ENCODE measurements at regions not wholly inside any gene's neighbourhood (a gene's known extent, or its start where the extent isn't known, plus 50 kb on each side); places are given as distances from the start of the nearest gene placed in this dataset.

DNA sequence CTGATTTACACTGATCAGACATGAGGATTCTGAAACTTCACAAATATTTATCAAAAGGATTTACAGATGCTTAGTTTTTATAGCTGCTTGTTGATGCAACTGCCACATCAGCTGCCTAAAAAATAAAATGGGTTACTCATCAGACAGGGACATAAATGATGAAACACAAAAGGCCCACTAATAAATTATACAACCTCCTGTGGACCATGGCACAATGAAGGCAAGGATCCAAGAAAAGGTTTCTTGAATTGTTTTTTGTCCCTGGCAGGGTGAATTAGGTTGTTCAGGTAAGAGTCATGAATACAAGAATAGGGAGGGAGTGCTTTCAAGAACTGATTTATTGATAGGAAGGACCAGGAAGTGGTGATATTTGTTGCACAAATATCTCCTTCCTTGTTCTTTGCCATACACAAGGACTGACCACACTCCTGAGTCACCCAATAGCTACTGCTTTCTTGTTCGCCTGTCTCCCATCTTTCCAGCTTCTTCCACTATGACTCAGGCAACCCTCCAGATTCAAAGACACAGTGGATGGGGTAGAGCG lies 234.5 kb downstream of the AHR start:
- intact Hi-C loops (cut with micrococcal nuclease; ENCODE audit: unreplicated experiment) = no loop called here
- CTCF ChIA-PET = no interaction called here
- ATAC-seq (no peak), DNase-seq (ENCODE audit: low read depth, low spot score) (no peak)
- Histone ChIP-seq H3K27me3 (ENCODE audit: control insufficient read depth, insufficient read depth, low read length) (no peaks in the 10 kb centered on the region), H3K4me3 (ENCODE audit: low read depth in 2 of 2, low read length in 2 of 2) (no peak overlapping the region), H3K36me3 (ENCODE audit: control insufficient read depth, insufficient read depth, low read length) (no peaks in the 10 kb centered on the region), H3K27ac (ENCODE audit: low read length) (peak overlapping the region; percentile 20; the same call in 1 of the 2 replicates), H3K4me1 (ENCODE audit: control insufficient read depth, insufficient read depth, low read length) (no peaks in the 10 kb centered on the region), H3K9me3 (ENCODE audit: control insufficient read depth, insufficient read depth, low read depth, low read length) (no peaks in the 10 kb centered on the region)
- POLR2A ChIA-PET = no interaction called here
- in situ Hi-C loops (cut with HindIII; ENCODE audit: low pct_unique_long_range_greater_than_20kb, low sequenced_read_pairs) = no loop called here
- BruUV-seq (replicated peaks) = no TSS peak
- no peak for TF ChIP-seq CTCF (IDR thresholded peaks at IDR 0.05)
- TF ChIP-seq, protein P1, sequence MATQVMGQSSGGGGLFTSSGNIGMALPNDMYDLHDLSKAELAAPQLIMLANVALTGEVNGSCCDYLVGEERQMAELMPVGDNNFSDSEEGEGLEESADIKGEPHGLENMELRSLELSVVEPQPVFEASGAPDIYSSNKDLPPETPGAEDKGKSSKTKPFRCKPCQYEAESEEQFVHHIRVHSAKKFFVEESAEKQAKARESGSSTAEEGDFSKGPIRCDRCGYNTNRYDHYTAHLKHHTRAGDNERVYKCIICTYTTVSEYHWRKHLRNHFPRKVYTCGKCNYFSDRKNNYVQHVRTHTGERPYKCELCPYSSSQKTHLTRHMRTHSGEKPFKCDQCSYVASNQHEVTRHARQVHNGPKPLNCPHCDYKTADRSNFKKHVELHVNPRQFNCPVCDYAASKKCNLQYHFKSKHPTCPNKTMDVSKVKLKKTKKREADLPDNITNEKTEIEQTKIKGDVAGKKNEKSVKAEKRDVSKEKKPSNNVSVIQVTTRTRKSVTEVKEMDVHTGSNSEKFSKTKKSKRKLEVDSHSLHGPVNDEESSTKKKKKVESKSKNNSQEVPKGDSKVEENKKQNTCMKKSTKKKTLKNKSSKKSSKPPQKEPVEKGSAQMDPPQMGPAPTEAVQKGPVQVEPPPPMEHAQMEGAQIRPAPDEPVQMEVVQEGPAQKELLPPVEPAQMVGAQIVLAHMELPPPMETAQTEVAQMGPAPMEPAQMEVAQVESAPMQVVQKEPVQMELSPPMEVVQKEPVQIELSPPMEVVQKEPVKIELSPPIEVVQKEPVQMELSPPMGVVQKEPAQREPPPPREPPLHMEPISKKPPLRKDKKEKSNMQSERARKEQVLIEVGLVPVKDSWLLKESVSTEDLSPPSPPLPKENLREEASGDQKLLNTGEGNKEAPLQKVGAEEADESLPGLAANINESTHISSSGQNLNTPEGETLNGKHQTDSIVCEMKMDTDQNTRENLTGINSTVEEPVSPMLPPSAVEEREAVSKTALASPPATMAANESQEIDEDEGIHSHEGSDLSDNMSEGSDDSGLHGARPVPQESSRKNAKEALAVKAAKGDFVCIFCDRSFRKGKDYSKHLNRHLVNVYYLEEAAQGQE (IDR thresholded peaks at IDR 0.05; ENCODE audit: insufficient read depth in 1 of 2, low read depth in 2 of 2, low read length in 1 of 2) = no peak
- TF ChIP-seq SIN3A (IDR thresholded peaks at IDR 0.05; ENCODE audit: borderline replicate concordance, insufficient read depth, low read depth, low read length) = no peak
- no peak for TF ChIP-seq TCF7L2 (IDR thresholded peaks at IDR 0.05; ENCODE audit: low read depth, low read length)
- TF ChIP-seq POLR2AphosphoS5 (IDR thresholded peaks at IDR 0.05; ENCODE audit: low read depth, low read length) = no peak

- POLR2A ChIA-PET = no interaction called here
- H3K4me3 ChIP-seq (ENCODE audit: low read depth in 2 of 2, low read length in 2 of 2) = no peak overlapping the region
- no peaks in the 10 kb centered on the region for H3K4me1 ChIP-seq (ENCODE audit: control insufficient read depth, insufficient read depth, low read length)
- H3K27me3 ChIP-seq (ENCODE audit: control insufficient read depth, insufficient read depth, low read length) = no peaks in the 10 kb centered on the region
- in situ Hi-C loops (cut with HindIII; ENCODE audit: low pct_unique_long_range_greater_than_20kb, low sequenced_read_pairs) (no loop called here), intact Hi-C loops (cut with micrococcal nuclease; ENCODE audit: unreplicated experiment) (no loop called here)
- no peaks in the 10 kb centered on the region for H3K36me3 ChIP-seq (ENCODE audit: control insufficient read depth, insufficient read depth, low read length)
- TF ChIP-seq TCF7L2 (IDR thresholded peaks at IDR 0.05; ENCODE audit: low read depth, low read length) = no peak
- TF ChIP-seq, protein P1 (IDR thresholded peaks at IDR 0.05; ENCODE audit: insufficient read depth in 1 of 2, low read depth in 2 of 2, low read length in 1 of 2) = no peak
- no peak for TF ChIP-seq SIN3A (IDR thresholded peaks at IDR 0.05; ENCODE audit: borderline replicate concordance, insufficient read depth, low read depth, low read length)
- TF ChIP-seq CTCF (IDR thresholded peaks at IDR 0.05) = no peak
- no peak for TF ChIP-seq POLR2AphosphoS5 (IDR thresholded peaks at IDR 0.05; ENCODE audit: low read depth, low read length)
- ATAC-seq = no peak
- H3K27ac ChIP-seq (ENCODE audit: low read length) = no peak overlapping the region
- H3K9me3 ChIP-seq (ENCODE audit: control insufficient read depth, insufficient read depth, low read depth, low read length) = no peaks in the 10 kb centered on the region
- DNase-seq (ENCODE audit: low read depth, low spot score) = no peak
- CTCF ChIA-PET = no interaction called here
- no TSS peak for BruUV-seq (replicated peaks)
These were observed 235.9 kb downstream of the AHR start for GRCh38 chr7:17534348-17534747.
